Right renal cortex interstitium (tissue), 3 donors: ENCODE measurements at regions not wholly inside any gene's neighbourhood (a gene's known extent, or its start where the extent isn't known, plus 50 kb on each side); places are given as distances from the start of the nearest gene placed in this dataset.

Experiments used
- DNase-seq, 3 donors: peaks; one replicate each; pipeline ENCODE4 v3.0.0-alpha.2; 2013; ENCODE audit warnings: low read depth in 3 of 3, low spot score in 2 of 3

DNA sequence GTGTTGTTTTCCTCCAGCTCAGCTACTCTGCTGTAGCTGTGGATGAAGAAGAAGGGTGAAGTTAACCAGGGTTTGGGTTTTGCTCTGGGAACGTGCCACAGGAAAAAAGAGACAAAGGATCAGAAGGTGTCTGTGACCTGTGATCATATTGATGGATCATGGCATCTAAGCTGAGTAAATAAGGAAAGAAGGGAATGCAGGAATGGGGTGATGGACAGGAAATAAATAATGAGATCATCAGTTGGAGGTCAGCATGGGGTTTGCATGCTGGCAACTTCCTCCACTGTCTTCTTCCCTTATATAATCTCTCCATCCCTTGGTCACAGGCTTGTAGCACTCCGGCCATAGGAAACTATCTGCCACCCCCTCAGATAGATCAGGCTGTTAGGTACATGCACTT is 430.3 kb upstream of the PDE3A start:
- DNase-seq: no peak

DNA sequence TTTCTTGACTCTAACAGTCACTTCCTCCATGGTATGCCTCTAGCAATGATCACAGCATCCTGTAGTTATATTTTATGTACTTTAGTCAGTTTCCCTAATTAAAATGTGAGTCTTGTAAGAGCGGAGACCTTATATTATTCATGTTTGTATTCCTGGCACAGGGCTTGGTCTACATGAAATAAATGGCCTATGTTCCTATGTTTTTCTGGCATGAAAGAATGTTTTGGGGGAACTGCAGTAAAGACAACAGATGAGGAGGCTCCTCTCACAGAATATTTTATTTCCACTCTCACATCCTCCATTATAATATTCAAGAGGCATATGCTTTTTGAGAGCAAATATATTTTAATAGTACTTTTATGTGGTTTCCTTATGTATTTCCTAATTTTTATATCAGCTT is 429.8 kb upstream of the PDE3A start:
- no peak for DNase-seq

DNA sequence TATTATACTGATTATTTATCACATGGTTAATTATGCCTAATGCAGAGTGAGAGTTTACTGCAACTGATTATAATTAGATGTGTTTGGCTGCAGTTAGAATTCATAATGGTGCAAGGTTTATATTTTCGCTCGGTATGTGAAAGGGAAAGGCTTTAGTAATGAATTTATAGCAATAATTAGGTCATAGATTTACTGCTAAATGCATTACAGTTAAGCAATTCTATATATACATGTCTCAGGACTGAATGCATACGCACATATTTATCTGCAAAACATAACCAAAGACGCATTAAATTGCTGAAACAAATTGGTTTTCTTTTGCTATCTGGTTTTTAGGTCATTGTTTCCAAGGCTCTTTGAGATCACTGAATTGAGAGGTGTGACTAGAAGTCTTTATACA is 428.1 kb upstream of the PDE3A start:
- DNase-seq: no peak

DNA sequence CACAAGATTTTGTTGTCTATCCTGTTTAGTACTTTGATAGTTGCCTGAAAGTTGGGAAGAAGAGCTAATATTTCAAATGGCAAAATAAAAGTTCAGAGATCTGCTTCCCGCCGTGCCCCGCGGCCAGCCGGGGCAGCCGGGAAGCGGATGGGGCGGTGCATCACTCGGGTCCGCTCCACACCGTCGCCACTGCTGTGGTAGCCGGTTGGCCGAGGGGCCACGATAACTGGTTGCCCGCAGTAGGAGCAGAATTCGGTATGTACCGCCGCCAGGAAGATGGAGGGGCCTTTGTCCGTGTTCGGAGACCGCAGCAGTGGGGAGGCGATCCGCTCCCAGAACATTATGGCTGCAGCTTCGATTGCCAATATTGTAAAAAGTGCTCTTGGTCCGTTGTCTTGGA is 427.2 kb upstream of the PDE3A start:
- DNase-seq: no peak

DNA sequence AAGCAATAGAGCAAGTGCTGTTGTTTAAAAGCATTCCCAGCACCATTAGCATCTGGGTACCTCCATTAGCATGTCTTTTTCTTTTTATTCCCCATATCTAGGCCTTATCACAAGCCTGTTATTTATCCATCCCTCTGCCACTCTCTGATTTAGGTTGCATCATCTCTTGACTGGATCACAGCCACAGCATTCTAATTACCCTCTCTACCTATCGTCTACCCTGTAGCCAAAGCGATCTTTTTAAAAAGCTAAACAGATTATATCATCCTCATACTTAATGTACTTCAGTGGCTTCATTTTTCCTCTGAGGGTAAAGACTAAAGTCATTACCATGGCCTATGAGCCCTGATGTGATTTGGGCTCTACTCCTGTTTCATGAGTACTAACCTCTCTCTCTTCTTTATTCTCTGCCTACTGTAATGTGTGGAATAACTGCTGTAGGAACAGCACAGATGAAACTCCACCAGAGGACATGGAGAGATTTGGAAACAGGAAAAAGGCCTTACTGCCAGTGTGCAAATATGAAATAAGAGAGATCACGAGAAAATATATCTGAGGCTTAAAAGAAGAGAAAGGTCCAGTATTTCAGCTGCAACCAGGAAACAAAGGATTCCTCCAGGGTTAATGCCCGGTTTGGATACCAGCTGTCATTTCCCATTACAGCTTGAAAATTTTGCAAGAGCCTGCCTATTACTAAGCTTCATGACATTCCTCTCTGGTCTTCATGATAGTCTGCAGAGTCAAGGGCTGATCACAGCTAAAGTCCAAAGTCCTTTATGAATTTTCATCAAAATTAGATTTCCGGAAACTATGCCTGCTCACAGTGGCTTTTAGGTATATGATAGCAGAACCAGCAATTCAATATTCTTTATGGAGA is 422.5 kb upstream of the PDE3A start:
- DNase-seq: no peak

DNA sequence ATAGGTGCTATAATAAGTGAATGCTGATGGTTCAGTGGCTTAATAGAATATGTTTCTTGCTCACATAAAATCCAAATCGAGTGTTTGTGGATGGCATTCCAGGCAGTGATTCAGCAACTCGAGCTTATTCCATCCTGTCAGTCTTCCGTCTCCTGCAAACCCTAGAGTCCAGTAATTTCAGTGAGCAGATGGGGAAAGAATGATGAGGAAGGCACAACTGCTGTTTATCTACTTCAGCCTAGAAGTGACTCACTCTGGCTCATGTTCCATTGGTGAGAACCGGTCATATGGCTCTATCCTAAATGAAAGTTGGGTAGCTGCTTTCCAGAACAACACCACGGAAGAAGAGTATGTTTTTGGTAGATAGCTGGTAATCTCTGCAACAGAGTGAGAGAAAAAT is 421.8 kb upstream of the PDE3A start:
- DNase-seq: no peak

DNA sequence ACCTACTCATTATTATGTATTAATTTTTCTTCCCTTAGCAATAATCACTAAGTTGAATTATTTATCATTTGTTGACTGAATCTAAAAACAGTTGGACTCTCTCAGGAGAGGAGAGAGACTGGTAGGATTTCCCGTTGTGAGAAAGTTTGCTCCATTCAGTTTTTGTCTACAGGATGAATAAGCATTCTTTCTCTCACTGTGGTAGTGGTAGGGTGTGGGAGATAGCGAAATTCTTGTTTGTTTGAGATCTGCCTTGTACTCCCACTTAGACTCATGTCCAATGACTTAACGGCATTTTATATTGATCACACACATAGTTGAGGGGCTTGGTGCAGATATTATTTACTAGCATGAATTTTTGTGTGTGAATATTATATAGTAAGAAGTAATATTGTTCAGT is 421.0 kb upstream of the PDE3A start:
- no peak for DNase-seq

DNA sequence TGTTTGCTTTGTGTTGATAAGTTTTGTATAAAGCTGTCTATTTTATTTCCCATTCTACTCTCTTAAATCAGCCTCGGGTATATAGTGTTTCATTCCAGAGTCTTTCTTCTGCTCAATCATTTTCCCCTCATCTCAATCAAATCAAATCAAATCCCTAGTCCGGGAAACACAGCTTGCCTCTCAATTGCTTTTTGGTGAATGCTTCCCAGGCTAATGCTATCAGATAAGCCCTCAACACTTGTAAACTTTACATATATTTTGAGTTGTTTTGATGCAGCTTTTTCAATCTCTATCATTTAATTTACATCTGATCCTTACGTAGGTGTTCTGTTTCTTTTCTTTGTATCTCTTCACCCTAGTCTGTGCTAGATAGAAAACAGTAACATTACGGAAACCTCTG is 416.7 kb upstream of the PDE3A start:
- no peak for DNase-seq

DNA sequence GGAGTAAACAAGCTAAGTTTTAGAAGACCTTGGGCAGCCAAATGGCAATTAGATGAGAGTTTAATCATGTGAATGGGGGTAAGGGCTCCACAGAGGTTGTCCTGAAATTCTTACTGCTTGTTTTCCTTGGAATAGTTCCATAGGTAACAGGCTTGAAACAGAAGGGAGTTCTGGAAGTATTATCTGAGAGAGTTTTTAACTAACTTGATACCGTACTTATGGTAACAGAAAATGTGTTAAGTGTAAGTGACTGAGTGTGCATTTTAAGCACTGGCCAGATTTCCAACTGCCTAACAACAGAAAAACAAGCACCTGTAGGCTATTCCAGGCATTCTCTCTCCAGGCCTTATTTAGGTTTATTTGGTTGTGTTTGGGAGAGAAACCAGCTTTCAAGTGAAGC is 414.6 kb upstream of the PDE3A start:
- no peak for DNase-seq

DNA sequence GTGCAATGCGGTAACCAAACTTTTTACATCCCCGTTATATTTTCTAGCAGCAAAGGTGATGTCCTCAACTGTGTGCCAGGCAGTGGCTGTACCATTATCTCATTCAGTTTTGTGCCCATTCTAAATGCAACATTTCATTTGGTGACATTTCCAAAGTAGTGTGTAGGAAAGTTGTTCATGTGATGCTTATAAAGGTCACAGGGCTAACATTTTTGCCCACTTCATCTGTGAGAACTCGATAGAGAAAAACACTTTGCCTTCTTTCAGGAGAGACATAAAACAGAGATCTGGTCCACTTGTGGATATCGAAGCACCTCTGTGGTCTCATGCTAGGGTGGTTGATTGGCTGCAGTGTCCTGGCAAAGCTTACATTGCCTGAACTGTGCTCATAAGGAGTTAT is 414.2 kb upstream of the PDE3A start:
- DNase-seq: no peak

DNA sequence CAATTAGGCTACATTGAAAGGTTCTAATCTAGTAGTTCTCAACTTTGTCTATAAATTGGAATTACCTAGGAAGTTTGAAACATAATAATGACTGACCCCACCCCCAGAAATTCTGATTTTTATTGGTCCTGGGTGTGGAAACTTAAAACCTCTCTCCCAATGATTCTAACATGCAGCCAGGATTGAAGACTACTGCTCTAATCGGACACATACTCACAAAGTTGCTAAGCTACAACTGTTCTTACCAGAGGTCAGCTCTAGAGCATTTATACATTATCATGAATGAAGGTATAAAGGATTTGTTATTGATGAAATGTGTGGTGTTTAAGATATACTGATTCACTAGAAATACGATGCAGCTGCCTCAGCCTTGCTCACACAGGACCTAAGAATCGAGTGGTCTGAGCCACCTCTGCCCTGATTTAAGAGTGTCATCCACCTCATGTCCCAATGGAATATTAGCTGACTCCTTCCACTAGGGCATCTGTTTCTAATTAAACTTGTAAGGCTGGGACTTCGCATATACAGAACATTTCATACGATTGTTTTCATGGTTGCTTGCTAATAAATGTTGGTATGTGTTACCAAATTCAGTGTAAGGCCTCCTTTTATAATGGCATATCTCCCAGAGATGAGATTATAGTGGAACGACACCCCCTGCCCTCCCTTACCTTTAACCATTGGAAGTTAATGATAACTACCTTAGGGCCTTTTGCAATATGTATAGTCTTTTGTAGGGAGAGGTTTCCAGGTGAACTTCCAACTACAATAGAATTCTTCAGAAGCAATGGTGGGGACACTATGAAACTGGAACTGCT is 410.8 kb upstream of the PDE3A start:
- no peak for DNase-seq

DNA sequence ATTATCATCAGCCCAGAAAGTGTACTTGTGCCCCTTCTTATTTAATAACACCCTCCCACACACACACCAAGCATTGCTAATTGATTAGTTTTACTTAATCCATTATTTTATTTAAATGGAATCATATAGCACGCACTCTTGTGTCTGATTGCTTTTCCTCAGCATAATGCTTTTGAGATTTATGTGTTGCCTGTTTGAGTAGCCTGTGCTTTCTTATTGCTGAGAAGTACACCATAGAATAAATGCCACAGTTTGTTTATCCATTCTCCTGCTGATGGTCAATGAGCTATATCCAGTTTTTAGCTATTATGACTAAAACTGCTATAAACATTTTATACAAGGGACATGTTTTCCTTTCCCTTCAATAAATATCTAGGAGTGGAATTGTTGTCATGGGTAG is 409.9 kb upstream of the PDE3A start:
- no peak for DNase-seq

DNA sequence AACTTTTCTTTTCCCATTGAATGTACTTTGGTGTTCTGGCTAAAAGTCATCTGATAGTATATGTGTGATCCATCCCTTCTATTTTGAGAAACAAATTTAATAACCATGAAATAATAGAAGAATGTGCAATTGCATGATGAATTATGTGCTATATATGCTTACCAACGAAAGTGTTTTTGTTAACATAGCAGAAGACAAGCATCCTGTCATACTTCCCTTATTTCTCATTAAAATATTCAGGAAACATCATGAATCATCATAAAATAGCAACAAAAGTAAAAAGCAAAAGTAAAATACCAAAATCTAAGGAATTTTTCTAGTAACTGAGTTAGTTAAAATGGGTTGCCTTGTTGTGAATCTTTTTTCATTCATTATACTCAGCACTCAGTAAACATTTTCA is 409.0 kb upstream of the PDE3A start:
- DNase-seq: no peak

DNA sequence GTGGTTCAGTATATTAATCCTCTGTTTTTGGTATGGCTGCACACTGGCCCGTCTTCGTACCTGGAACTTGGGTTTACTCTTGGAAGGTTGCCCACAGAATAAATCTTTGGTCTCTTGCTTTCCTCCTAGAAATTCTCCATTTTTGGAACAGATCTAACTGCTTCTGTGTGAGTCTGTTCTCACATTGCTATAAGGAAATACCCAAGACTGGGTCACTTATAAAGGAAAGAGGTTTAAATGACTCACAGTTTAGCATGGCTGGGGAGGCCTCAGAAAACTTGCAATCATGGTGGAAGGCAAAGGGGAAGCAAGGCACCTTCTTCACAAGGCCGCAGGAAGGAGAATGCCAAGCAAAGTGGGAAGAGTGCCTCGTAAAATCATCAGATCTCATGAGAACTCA is 407.8 kb upstream of the PDE3A start:
- no peak for DNase-seq

DNA sequence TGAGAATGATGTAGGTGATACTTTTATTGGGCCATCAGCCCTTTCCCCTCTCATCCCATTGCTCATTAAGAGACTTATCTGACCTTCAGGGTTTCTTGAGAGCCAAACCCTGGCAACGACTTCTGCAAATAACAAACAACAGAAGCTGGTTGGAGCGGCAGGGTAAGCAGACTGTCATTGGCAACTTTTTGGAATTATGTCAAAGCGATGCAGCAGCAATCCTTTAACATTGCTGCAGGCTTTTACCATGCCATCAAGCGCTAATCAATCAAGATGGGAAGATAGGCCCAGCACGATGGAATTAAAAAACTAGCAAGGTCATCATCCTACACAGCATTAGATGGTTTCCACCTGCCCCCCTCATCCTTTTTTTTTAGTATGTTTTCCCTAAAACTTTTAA is 406.1 kb upstream of the PDE3A start:
- no peak for DNase-seq

DNA sequence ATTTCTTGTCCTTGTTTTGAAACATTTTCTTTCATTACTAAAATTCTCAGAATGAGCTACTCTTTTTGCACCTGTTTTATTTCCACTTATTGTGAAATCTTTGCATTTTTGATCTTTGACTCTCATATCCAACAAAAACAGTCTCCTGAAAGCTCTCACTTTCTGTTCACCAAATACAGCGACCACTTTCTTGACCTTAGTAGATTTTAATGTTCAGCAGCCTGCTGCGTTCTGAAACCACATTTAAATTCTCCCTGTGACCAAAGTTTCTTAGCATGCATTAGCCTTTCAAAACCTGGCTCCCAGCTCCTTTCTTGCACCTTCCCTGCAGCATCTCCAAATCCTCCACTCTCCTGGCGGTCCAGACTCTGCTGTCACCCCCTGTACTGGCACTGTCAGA is 404.4 kb upstream of the PDE3A start:
- no peak for DNase-seq

DNA sequence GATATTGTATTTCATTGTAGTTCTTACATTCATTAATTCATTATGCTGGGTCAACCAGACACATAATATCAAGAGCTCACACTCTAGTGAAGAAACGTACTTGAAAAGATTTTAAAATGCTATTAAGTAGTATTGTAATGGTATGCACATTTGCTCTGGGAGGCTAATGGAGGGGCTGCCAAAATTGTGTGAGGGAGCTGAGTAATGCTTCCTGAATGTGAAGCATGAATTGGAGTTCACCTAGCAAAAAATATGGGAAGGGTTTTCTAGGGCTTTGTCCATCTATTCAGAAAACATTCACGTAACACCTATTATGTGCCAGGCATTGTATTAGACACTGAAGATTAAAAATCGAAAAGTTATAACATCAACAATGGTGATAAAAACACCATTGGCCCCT is 403.8 kb upstream of the PDE3A start:
- DNase-seq: no peak

DNA sequence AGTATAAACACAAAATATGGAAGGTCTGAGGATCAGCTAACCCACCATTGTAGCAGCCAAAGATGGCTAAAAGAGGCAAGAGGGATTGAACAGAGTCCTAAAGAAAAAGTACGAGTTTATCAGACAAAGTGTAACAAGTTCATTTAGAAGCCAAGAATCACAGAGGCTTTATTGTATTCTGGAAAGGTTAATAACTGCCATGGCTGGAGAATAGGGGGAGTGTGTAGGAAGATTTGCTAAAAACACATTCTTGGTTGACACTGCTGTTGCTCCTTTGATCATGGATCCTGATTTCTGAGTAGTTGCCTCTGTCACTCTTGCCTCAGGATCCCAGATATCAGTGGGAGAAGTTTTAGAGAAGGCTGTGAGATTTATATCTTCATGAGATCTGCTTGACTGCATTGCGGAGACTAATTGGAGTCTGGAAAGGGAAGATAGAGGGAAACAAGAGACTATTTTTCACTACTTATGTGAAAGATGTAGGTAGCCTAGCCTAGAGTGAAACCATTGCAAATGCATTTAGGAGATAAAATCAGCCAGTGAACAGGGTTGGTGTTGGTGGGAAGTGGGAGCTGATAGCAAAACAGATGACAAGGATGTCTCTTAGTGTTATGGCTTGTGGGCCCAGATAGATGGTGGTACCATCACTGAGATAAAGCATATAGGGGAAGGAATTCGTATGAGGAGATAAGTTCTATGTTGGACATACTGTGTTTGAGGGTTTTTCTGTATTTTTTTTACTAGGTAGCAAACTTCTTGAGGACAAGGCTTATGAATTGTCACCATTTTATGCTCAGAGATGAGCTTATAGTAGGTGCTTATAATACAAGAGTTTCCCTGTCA is 402.9 kb upstream of the PDE3A start:
- no peak for DNase-seq

DNA sequence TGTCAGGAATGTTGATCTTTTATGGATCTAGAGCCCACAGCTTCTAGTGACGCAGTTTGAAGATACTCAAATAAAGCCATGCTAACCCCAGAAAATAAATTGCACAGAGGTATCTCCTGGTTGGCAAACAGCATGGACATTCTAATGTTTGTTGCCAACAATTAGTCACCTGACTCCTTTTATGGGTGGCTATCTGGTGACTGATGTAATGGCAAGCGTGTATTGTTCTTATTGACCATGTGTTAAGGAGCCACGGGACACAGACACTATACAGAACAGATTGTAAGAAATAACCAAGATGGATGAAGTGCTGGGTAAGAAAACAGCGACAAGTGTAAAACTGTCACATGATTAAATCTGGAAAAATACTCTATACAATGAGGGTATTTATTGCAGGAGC is 401.3 kb upstream of the PDE3A start:
- DNase-seq: no peak

DNA sequence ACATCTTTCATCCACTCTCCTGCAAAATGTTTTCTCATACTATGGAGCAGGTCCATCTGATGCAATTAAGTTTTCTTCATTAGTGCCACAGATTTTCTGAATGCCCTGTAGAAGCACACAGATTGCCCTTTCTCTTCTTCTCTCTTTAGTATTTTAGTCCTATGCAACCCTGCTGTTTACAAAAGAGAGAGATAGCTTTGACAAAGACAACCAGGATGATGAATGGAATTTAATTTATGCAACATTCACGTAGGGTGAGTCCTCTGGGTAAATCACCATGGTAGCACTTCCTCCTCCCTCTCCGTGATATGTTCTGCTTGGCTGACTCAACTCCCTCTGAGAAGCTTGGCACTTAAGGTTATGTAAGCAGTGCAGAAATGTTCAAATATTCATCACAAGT is 400.9 kb upstream of the PDE3A start:
- DNase-seq: no peak

DNA sequence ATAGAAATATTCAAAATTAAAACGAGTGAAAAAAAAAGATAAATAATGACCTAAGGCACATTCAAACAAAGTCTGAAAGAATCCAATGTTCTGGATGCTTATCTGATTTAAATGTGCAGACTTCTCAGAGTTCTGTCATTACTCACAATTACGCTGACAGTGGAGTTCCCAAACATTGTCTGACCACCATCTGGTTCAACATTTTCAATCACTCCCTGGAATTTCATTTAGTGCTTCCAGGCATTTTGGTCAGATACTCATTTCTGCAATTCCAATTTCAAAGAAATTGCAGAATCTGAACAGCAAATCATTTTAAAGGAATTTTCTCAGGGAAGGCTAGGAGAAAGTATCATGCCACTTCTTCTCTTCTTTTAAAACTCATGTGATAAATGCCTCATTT is 398.2 kb upstream of the PDE3A start:
- DNase-seq: no peak
